ENCODE measurements at regions not wholly inside any gene's neighbourhood (a gene's known extent, or its start where the extent isn't known, plus 50 kb on each side); places are given as distances from the start of the nearest gene placed in this dataset.

DNA sequence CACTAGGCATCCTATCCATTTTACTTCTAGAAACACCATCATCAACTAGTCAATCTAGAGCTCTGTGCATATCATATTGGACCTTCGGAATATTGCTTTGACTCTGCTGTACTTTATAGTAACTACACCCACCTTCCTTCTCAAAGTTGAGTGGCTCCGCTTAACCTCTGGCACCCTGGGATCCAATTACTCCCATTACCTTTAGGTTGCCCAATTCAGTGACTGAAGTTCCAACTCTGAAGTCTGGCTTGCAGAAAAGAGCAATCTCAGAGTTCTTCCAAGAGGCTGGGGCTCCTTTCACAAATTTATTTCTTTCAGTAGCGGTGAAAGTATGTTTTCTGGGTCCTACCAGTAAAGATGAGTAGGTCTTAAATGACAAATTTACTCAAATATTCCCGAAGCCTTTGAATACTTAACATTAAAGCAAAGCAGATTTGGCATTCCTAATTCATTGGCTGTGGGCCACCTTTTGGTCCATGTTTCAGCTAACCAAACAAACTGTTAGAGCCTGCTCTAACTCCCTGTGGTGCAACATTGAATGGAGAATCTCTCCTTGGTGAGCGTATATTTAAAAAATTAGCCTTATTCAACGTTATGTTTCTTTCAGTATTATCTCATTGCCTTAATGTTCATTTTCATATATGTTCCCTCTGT, 1215.8 kb downstream of the RAPGEF2 start:
- no peak overlapping the region for H2BK12ac ChIP-seq (ENCODE audit: low read depth, low read length)
- TF ChIP-seq YY1 (IDR thresholded peaks at IDR 0.05; ENCODE audit: low read depth, low read length) (no peak), SRF (IDR thresholded peaks at IDR 0.05; ENCODE audit: low read depth, low read length) (no peak), ASH2L (IDR thresholded peaks at IDR 0.05; ENCODE audit: low read length) (no peak), HDAC6 (IDR thresholded peaks at IDR 0.05; ENCODE audit: low read depth, low read length) (no peak)
- TF ChIP-seq, protein P1, sequence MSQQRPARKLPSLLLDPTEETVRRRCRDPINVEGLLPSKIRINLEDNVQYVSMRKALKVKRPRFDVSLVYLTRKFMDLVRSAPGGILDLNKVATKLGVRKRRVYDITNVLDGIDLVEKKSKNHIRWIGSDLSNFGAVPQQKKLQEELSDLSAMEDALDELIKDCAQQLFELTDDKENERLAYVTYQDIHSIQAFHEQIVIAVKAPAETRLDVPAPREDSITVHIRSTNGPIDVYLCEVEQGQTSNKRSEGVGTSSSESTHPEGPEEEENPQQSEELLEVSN (IDR thresholded peaks at IDR 0.05), result no peak
- H2AK5ac ChIP-seq (ENCODE audit: low read depth, low read length), result no peak overlapping the region
- no peak overlapping the region for H2AFZ ChIP-seq (ENCODE audit: low read length)
- no peaks in the 10 kb centered on the region for H3K27me3 ChIP-seq (replicated peaks in 1 of 4; ENCODE audit: control insufficient read depth in 3 of 4, extremely low read depth in 1 of 4, insufficient read depth in 3 of 4, low read length in 3 of 4)
- H4K5ac ChIP-seq (ENCODE audit: insufficient read length, low read depth, low read length), result no peak overlapping the region
- no peak overlapping the region for H2BK20ac ChIP-seq (ENCODE audit: low read length)
- H4K20me1 ChIP-seq (replicated peaks in 1 of 2; ENCODE audit: control insufficient read depth in 1 of 2, insufficient read depth in 2 of 2, low read length in 2 of 2), result no peaks in the 10 kb centered on the region
- H3K23me2 ChIP-seq (ENCODE audit: low read depth, low read length), result no peaks in the 10 kb centered on the region
- FAIRE-seq (no peak), DNase-seq (ENCODE audit: low read depth in 1 of 2, low spot score in 2 of 2) (no peak)
- no peaks in the 10 kb centered on the region for H3K9me3 ChIP-seq (ENCODE audit: insufficient read depth in 2 of 2, low read depth in 1 of 2, low read length in 1 of 2)
- H3K79me2 ChIP-seq (ENCODE audit: control insufficient read depth in 1 of 2, insufficient read depth in 2 of 2, low read length in 2 of 2), result no peaks in the 10 kb centered on the region
- no peak overlapping the region for H4K8ac ChIP-seq (ENCODE audit: extremely low read depth, insufficient read depth, low read length)
- H3K4ac ChIP-seq (replicated peaks; ENCODE audit: insufficient read length, low read depth, low read length), result no peak overlapping the region
- no peak overlapping the region for H2BK15ac ChIP-seq (ENCODE audit: low read length)
- H3K27ac ChIP-seq (ENCODE audit: low read depth, low read length), result no peak overlapping the region
- H3K18ac ChIP-seq (ENCODE audit: extremely low read depth, low read length), result no peak overlapping the region
- ChIA-PET POLR2A (ENCODE audit: partially characterized antibody) (no interaction called here), CTCF (ENCODE audit: partially characterized antibody) (no interaction called here)
- no peaks in the 10 kb centered on the region for H3K4me1 ChIP-seq (replicated peaks in 1 of 4; ENCODE audit: control insufficient read depth in 3 of 4, insufficient read depth in 4 of 4, low read length in 3 of 4)
- no peak overlapping the region for H3K4me3 ChIP-seq (ENCODE audit: extremely low read depth in 1 of 4, insufficient read depth in 2 of 4, low read depth in 3 of 4, low read length in 4 of 4)
- H2BK5ac ChIP-seq (ENCODE audit: low read depth, low read length), result no peak overlapping the region
- 93% methylated on average over 6 of the region's 6 CpGs; no CpG with 5 or more reads in 1 of the 2 experiments for WGBS, 2 experiments (ENCODE audit: extremely low coverage in 1 of 2, insufficient coverage in 1 of 2, insufficient read length in 1 of 2, insufficient replicate concordance in 2 of 2, low coverage in 1 of 2, low lambda C conversion rate in 2 of 2, missing lambda C conversion rate in 1 of 2)
- H3K23ac ChIP-seq (ENCODE audit: insufficient read length), result no peak overlapping the region
- H3K9ac ChIP-seq (replicated peaks in 1 of 4; ENCODE audit: extremely low read depth in 1 of 4, low read depth in 3 of 4, low read length in 3 of 4), result no peak overlapping the region
- no peak overlapping the region for H3K14ac ChIP-seq (ENCODE audit: insufficient read length)
- H2BK120ac ChIP-seq (replicated peaks; ENCODE audit: low read depth, low read length), result no peak overlapping the region
- no peak overlapping the region for H3K4me2 ChIP-seq (ENCODE audit: insufficient read depth in 1 of 2, low read depth in 2 of 2, low read length in 2 of 2)
- no peak overlapping the region for H4K91ac ChIP-seq (replicated peaks; ENCODE audit: insufficient read length, low read length)
- no peaks in the 10 kb centered on the region for H3K79me1 ChIP-seq (ENCODE audit: low read depth, low read length)
- no peaks in the 10 kb centered on the region for H3K36me3 ChIP-seq (ENCODE audit: control insufficient read depth in 2 of 4, insufficient read depth in 4 of 4, low read length in 3 of 4)
- H3K56ac ChIP-seq (replicated peaks; ENCODE audit: insufficient read length, low read depth, low read length), result no peak overlapping the region

Data from H1 (cell line).